Endothelial cell of umbilical vein (primary cell): ENCODE measurements at regions not wholly inside any gene's neighbourhood (a gene's known extent, or its start where the extent isn't known, plus 50 kb on each side); places are given as distances from the start of the nearest gene placed in this dataset.

Experiments used
- BruUV-seq: library from RNA; stranded (reverse); fragments of 400-500 nt; replicated peaks from 2 replicates; lab custom pipeline; 2021; lab: Mats Ljungman, UMichigan
- CTCF ChIA-PET: fragments of 300-600, 350-600 bp; sonication (Branson Sonifier 250); formaldehyde crosslinking; loops from one replicate; lab custom pipeline; 2021; ENCODE audit warnings: antibody characterized with exemption, inconsistent platforms; lab: Charles Lee
- POLR2A ChIA-PET: fragments of 300-600, 350-600 bp; sonication (Branson Sonifier 250); formaldehyde crosslinking; loops from one replicate; lab custom pipeline; 2021; ENCODE audit warnings: antibody characterized with exemption, inconsistent platforms; lab: Charles Lee
- DNase-seq: peaks from one replicate; pipeline ENCODE4 v3.0.0-alpha.2; 2011; ENCODE audit warnings: low read depth, low spot score
- FAIRE-seq: peaks from 2 replicates; lab custom pipeline; 2011; peaks lifted over from hg19 to GRCh38; lab: Jason Lieb, UNC
- H2AFZ ChIP-seq: 2 replicates; pipeline ENCODE4 v1.6.0; 2012; ENCODE audit warnings: low read depth, low read length, control low read depth, inconsistent platforms
- H3K27ac ChIP-seq: 2 replicates; pipeline ENCODE4 v1.5.1; 2011; ENCODE audit warnings: low read depth, mild to moderate bottlenecking, control low read depth, low read length, moderate library complexity; ENCODE audit not compliant: insufficient read depth
- H3K27me3 ChIP-seq, 2 experiments: 2 replicates each; pipeline versions ENCODE4 v1.6.0 to v1.6.1; 2011; ENCODE audit warnings: low read length in 2 of 2, mixed read lengths in 1 of 2; ENCODE audit not compliant: control insufficient read depth in 2 of 2, insufficient read depth in 2 of 2
- H3K36me3 ChIP-seq, 2 experiments: 2 replicates in 1 of 2; 3 replicates in 1 of 2; pipeline ENCODE4 v1.5.1; 2011; ENCODE audit warnings: low read length in 2 of 2, mild to moderate bottlenecking in 1 of 2, moderate library complexity in 1 of 2; ENCODE audit not compliant: control insufficient read depth in 2 of 2, insufficient read depth in 2 of 2; ENCODE audit errors: extremely low read depth in 1 of 2
- H3K4me1 ChIP-seq: 3 replicates; pipeline ENCODE4 v1.5.1; 2011; ENCODE audit warnings: mild to moderate bottlenecking, low read length; ENCODE audit not compliant: control insufficient read depth, insufficient read depth; ENCODE audit errors: extremely low read depth
- H3K4me2 ChIP-seq: 2 replicates; pipeline ENCODE4 v1.6.1; 2011; ENCODE audit warnings: low read length, control low read depth, mixed read lengths; ENCODE audit not compliant: insufficient read depth
- H3K4me3 ChIP-seq, 3 experiments: fragments of 200-600 bp in 1 of 3; sonication (generic), shearing (Covaris generic) in 1 of 3; replicated peaks in 1 of 3; 2 replicates each; pipeline ENCODE4 v1.5.1; 2011 to 2016; ENCODE audit warnings: control low read depth in 3 of 3, low read length in 3 of 3, mild to moderate bottlenecking in 2 of 3, inconsistent platforms in 1 of 3, low read depth in 1 of 3, moderate library complexity in 1 of 3; ENCODE audit not compliant: insufficient read depth in 1 of 3
- H3K79me2 ChIP-seq: 2 replicates; pipeline ENCODE4 v1.6.0; 2012; ENCODE audit warnings: low read length, inconsistent platforms; ENCODE audit not compliant: control insufficient read depth, insufficient read depth
- H3K9ac ChIP-seq: replicated peaks from 2 replicates; pipeline ENCODE3; 2011; ENCODE audit warnings: low read length, control low read depth; ENCODE audit not compliant: insufficient read depth; ENCODE audit errors: extremely low read depth
- H3K9me1 ChIP-seq: replicated peaks from 3 replicates; pipeline ENCODE4 v1.6.0; 2011; ENCODE audit warnings: mild to moderate bottlenecking, low read length; ENCODE audit not compliant: control insufficient read depth, insufficient read depth; ENCODE audit errors: extremely low read depth
- H3K9me3 ChIP-seq: replicated peaks from 2 replicates; pipeline ENCODE4 v1.5.1; 2012; ENCODE audit warnings: low read length, inconsistent platforms; ENCODE audit not compliant: control insufficient read depth, insufficient read depth
- H4K20me1 ChIP-seq: replicated peaks from 2 replicates; pipeline ENCODE3; 2011; ENCODE audit warnings: mild to moderate bottlenecking, low read length; ENCODE audit not compliant: control insufficient read depth, insufficient read depth; ENCODE audit errors: extremely low read depth
- EZH2 ChIP-seq: IDR thresholded peaks from 2 replicates; pipeline ENCODE4 v1.6.1; 2012; ENCODE audit warnings: borderline replicate concordance, low read depth, mild to moderate bottlenecking, moderate library complexity, low read length, inconsistent platforms; ENCODE audit not compliant: severe bottlenecking
- FOS ChIP-seq: IDR thresholded peaks from 2 replicates; pipeline ENCODE4 v1.6.1; 2011; ENCODE audit warnings: mild to moderate bottlenecking, low read length, moderate library complexity, borderline replicate concordance; ENCODE audit not compliant: insufficient read depth
- GATA2 ChIP-seq: IDR thresholded peaks from 2 replicates; pipeline ENCODE4 v1.7.0; 2011; ENCODE audit warnings: low read depth, mild to moderate bottlenecking, moderate library complexity, mixed read lengths, low read length; ENCODE audit not compliant: insufficient read length, insufficient read depth
- JUN ChIP-seq: IDR thresholded peaks from 2 replicates; pipeline ENCODE4 v1.6.1; 2011; ENCODE audit warnings: borderline replicate concordance, low read depth; ENCODE audit not compliant: insufficient read length, insufficient read depth
- MYC ChIP-seq: IDR thresholded peaks from one replicate; pipeline ENCODE4 v1.6.1; 2011; ENCODE audit warnings: mild to moderate bottlenecking, low read depth, low read length
- POLR2A ChIP-seq: IDR thresholded peaks from 2 replicates; pipeline ENCODE4 v1.6.1; 2012; ENCODE audit warnings: low read depth, mild to moderate bottlenecking, control low read depth, low read length
- POLR2AphosphoS5 ChIP-seq: IDR thresholded peaks from 2 replicates; pipeline ENCODE4 v1.6.1; 2012; ENCODE audit warnings: low read depth, mild to moderate bottlenecking, control low read depth, low read length, moderate library complexity; ENCODE audit not compliant: insufficient read depth
- dilution Hi-C: fragments of 300-500 bp; cut with MboI; formaldehyde crosslinking; loops from one replicate; pipeline ENCODE4 v1.15.0; 2019; ENCODE audit warnings: low sequenced_read_pairs; ENCODE audit not compliant: extremely low pct_ligation_motif_present
- intact Hi-C: fragments of 100-400 bp; cut with micrococcal nuclease; formaldehyde crosslinking; loops from one replicate; pipeline ENCODE4 v1.10.0; 2022
- TF ChIP-seq, protein P1 (sequence below), 2 donors: IDR thresholded peaks; 1 replicate in 1 of 2; 2 replicates in 1 of 2; pipeline ENCODE4 v1.5.1; 2011; ENCODE audit warnings: low read length in 2 of 2, mild to moderate bottlenecking in 2 of 2, moderate library complexity in 2 of 2, control low read depth in 1 of 2, inconsistent platforms in 1 of 2, low read depth in 1 of 2; ENCODE audit not compliant: insufficient read depth in 1 of 2; ENCODE audit errors: extremely low read depth in 1 of 2
- TF ChIP-seq, protein P2 (sequence below): IDR thresholded peaks from 2 replicates; pipeline ENCODE4 v1.6.1; 2011; ENCODE audit not compliant: insufficient read depth, insufficient read length

DNA sequence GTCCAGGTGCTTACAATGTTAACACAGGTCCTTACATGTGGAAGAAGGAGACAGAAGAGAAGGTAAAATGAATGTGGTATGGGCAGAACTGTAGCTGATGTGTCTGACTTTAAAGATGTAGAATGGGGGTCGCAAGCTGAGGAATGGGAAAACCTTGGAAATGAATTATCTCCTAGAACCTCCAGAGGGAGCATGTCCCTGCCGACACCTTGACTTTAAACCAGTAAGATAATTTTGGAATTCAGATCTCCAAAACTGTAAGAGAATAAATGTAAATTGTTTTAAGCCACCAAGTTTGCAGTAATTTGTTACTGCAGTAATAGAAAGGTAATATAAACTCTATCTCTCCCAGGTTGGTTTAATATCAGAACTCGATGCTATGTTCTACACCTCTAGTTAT is 80.1 kb upstream of the ALG10 start:
- no peaks in the 10 kb centered on the region for H3K9me3 ChIP-seq
- H3K9me1 ChIP-seq = no peaks in the 10 kb centered on the region
- H3K9ac ChIP-seq = no peak overlapping the region
- intact Hi-C loops (no loop called here), dilution Hi-C loops (no loop called here)
- H4K20me1 ChIP-seq = no peaks in the 10 kb centered on the region
- CTCF ChIA-PET = no interaction called here
- H3K4me3 ChIP-seq = no peak overlapping the region
- TF ChIP-seq, protein P1, sequence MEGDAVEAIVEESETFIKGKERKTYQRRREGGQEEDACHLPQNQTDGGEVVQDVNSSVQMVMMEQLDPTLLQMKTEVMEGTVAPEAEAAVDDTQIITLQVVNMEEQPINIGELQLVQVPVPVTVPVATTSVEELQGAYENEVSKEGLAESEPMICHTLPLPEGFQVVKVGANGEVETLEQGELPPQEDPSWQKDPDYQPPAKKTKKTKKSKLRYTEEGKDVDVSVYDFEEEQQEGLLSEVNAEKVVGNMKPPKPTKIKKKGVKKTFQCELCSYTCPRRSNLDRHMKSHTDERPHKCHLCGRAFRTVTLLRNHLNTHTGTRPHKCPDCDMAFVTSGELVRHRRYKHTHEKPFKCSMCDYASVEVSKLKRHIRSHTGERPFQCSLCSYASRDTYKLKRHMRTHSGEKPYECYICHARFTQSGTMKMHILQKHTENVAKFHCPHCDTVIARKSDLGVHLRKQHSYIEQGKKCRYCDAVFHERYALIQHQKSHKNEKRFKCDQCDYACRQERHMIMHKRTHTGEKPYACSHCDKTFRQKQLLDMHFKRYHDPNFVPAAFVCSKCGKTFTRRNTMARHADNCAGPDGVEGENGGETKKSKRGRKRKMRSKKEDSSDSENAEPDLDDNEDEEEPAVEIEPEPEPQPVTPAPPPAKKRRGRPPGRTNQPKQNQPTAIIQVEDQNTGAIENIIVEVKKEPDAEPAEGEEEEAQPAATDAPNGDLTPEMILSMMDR (IDR thresholded peaks at IDR 0.05; ENCODE audit: extremely low read depth in 1 of 2, insufficient read depth in 1 of 2, low read depth in 1 of 2, low read length in 2 of 2) = no peak
- TF ChIP-seq POLR2A (no peak), FOS (no peak)
- H3K27me3 ChIP-seq = no peaks in the 10 kb centered on the region
- DNase-seq (no peak), FAIRE-seq (no peak)
- POLR2A ChIA-PET = no interaction called here
- H3K4me1 ChIP-seq = no peaks in the 10 kb centered on the region
- H3K27ac ChIP-seq = no peak overlapping the region
- no peaks in the 10 kb centered on the region for H3K79me2 ChIP-seq
- H3K36me3 ChIP-seq = no peaks in the 10 kb centered on the region
- no peak overlapping the region for H3K4me2 ChIP-seq
- H2AFZ ChIP-seq = no peak overlapping the region
- BruUV-seq = no TSS peak

DNA sequence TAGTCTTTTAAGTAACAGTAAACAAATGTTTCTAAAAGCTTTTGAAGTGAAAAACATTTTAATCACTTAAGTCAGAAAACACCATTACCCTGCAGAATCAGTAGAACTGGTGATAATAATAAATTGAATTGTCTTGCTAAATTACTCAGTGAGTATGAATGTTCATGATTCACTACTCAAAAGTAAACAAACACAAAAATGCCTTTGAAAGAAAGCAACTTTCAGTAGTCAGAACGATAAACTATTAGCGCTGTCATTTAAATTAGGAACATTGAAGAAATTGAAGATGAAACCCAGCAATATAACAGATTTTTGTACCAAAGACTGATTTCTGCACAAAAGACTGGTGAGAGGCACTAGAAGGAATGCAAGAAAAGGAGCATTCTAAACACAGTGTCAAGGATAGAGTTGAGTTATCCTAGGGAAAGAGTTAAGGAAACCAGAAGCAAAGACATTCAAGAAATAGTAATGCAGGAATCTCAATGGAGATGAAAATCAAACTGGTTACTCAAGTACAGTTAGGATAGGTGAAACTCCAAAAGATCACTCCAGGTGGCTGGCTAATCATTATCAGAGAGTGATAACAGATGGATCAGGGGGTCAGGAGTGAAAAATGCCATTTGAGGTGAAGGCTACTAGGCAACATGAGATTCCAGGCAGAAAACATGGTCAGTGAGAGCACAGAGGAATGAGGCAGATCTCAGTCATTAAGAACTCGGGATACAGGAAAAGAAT is 77.4 kb upstream of the ALG10 start:
- Histone ChIP-seq H3K9me3 (no peaks in the 10 kb centered on the region), H3K4me1 (no peaks in the 10 kb centered on the region), H3K79me2 (no peaks in the 10 kb centered on the region), H3K4me2 (no peak overlapping the region), H4K20me1 (no peaks in the 10 kb centered on the region), H3K36me3 (no peaks in the 10 kb centered on the region), H3K4me3 (no peak overlapping the region), H3K9ac (no peak overlapping the region), H3K27ac (no peak overlapping the region), H2AFZ (no peak overlapping the region), H3K27me3 (no peaks in the 10 kb centered on the region), H3K9me1 (no peaks in the 10 kb centered on the region)
- DNase-seq (no peak), FAIRE-seq (no peak)
- intact Hi-C loops = no loop called here
- ChIA-PET CTCF (no interaction called here), POLR2A (no interaction called here)
- dilution Hi-C loops = no loop called here
- BruUV-seq = no TSS peak
- TF ChIP-seq FOS (no peak), JUN (no peak), MYC (no peak), POLR2AphosphoS5 (no peak), EZH2 (no peak), POLR2A (no peak), GATA2 (no peak)
- TF ChIP-seq, protein P1 (IDR thresholded peaks at IDR 0.05; ENCODE audit: extremely low read depth in 1 of 2, insufficient read depth in 1 of 2, low read depth in 1 of 2, low read length in 2 of 2) = no peak
- TF ChIP-seq, protein P2, sequence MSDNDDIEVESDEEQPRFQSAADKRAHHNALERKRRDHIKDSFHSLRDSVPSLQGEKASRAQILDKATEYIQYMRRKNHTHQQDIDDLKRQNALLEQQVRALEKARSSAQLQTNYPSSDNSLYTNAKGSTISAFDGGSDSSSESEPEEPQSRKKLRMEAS = no peak
